GM18507 (cell line): ENCODE measurements at regions not wholly inside any gene's neighbourhood (a gene's known extent, or its start where the extent isn't known, plus 50 kb on each side); places are given as distances from the start of the nearest gene placed in this dataset.
"Not testable (repeated sequence)": the region's sequence is repeated elsewhere in the genome, so short reads cannot be mapped to it uniquely, and the experiment has no call there.

Experiments
- DNase-seq: peaks from one replicate; pipeline ENCODE4 v3.0.0; 2011; ENCODE audit warnings: low read depth; ENCODE audit not compliant: insufficient read length; ENCODE audit errors: extremely low spot score
- FAIRE-seq: peaks from 2 replicates; lab custom pipeline; 2011; peaks lifted over from hg19 to GRCh38; lab: Jason Lieb, UNC

GRCh38 chr5:39628348-39628747, 203.6 kb upstream of the DAB2 start:
- FAIRE-seq, result no peak
- no peak for DNase-seq

GRCh38 chr5:39624890-39625289, 200.1 kb upstream of the DAB2 start:
- no peak for DNase-seq
- FAIRE-seq, result no peak

GRCh38 chr5:39624268-39624886, 199.6 kb upstream of the DAB2 start:
- FAIRE-seq (peak; percentile 49), DNase-seq (no peak)

- FAIRE-seq, result no peak
- DNase-seq, result no peak
Measured at GRCh38 chr5:39623291-39623865, 198.6 kb upstream of the DAB2 start.

GRCh38 chr5:39622281-39622680, 197.5 kb upstream of the DAB2 start:
- no peak for DNase-seq
- FAIRE-seq, result no peak

GRCh38 chr5:39619168-39619818, 194.5 kb upstream of the DAB2 start:
- DNase-seq (no peak), FAIRE-seq (no peak)

- FAIRE-seq, result no peak
- DNase-seq, result no peak
Measured at GRCh38 chr5:39618391-39618790, 193.6 kb upstream of the DAB2 start.

GRCh38 chr5:39616131-39616530, 191.4 kb upstream of the DAB2 start:
- no peak for FAIRE-seq
- no peak for DNase-seq

- DNase-seq, FAIRE-seq: not testable (repeated sequence)
Measured at GRCh38 chr5:39611076-39611475, 186.3 kb upstream of the DAB2 start.

GRCh38 chr5:39608024-39608423, 183.2 kb upstream of the DAB2 start:
- FAIRE-seq, result no peak
- DNase-seq, result no peak

- DNase-seq (no peak), FAIRE-seq (no peak)
Measured at GRCh38 chr5:39606591-39606990, 181.8 kb upstream of the DAB2 start.

GRCh38 chr5:39605588-39606575, 181.1 kb upstream of the DAB2 start:
- no peak for FAIRE-seq
- no peak for DNase-seq

GRCh38 chr5:39605145-39605544, 180.4 kb upstream of the DAB2 start:
- no peak for FAIRE-seq
- DNase-seq, result no peak

GRCh38 chr5:39604491-39604890, 179.7 kb upstream of the DAB2 start:
- no peak for DNase-seq
- no peak for FAIRE-seq

- FAIRE-seq (no peak), DNase-seq (no peak)
Measured at GRCh38 chr5:39599721-39600431, 175.1 kb upstream of the DAB2 start.

- DNase-seq (no peak), FAIRE-seq (no peak)
Measured at GRCh38 chr5:39598661-39599248, 174.0 kb upstream of the DAB2 start.

- DNase-seq, result no peak
- no peak for FAIRE-seq
Measured at GRCh38 chr5:39588179-39588578, 163.4 kb upstream of the DAB2 start.

- FAIRE-seq, result no peak
Measured at GRCh38 chr5:39587675-39588074, 162.9 kb upstream of the DAB2 start.

GRCh38 chr5:39586185-39586584, 161.4 kb upstream of the DAB2 start:
- no peak for DNase-seq
- no peak for FAIRE-seq

More at GRCh38 chr5:39587675-39588074, 162.9 kb upstream of the DAB2 start:
- no peak for DNase-seq
